GM18861 (cell line): ENCODE measurements at regions not wholly inside any gene's neighbourhood (a gene's known extent, or its start where the extent isn't known, plus 50 kb on each side); places are given as distances from the start of the nearest gene placed in this dataset.
"Not testable (repeated sequence)": the region's sequence is repeated elsewhere in the genome, so short reads cannot be mapped to it uniquely, and the experiment has no call there.

Experiments
- ATAC-seq: cut with Tn5 transposase; IDR thresholded peaks from one replicate; pipeline ENCODE4 v1.9.1; 2021; ENCODE audit not compliant: unreplicated experiment

DNA sequence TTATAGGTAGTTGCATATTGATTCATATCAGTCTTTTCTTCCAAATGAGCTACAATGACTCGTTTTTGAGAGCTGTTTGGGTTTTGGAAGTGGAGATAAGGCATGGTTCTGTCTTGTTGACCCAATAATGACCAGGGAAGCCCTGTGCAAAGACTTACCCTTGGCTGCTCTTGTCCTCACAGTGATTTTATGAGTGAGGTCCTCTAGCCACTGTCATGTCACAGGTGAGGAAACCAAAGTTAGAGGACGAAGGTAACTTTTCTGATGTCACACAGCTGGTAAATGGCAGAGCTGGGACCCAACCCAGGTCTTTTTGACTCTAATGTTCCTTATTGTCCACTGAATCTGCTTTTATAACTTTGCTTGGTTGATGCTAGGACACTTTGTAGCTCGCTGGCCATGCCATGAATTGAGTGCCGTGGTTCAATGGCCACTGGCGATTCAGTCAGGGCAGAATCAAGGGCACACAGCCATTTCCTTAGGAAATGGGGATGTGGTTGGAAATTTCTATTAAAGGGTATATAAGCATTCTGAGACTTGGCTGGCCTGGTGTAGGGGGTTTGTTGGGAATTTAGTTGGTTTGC, 249.1 kb downstream of the GOLGA6L6 start:
- ATAC-seq, result not testable (repeated sequence)

DNA sequence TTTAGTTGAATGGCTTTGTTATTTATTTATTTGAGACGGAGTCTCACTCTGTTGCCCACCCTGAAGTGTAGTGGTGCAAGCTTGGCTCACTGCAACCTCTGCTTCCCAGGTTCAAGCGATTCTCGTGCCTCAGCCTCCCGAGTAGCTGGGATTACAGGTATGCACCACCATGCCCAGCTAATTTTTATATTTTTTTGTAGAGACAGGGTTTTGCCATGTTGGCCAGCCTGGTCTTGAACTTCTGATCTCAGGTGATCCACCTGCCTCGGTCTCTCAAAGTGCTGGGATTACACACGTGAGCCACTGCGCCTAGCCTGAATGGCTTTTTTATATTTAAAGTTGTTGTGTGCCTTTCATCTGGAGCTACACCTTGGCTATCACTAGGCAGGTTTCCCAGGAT, 250.0 kb downstream of the GOLGA6L6 start:
- not testable (repeated sequence) for ATAC-seq

DNA sequence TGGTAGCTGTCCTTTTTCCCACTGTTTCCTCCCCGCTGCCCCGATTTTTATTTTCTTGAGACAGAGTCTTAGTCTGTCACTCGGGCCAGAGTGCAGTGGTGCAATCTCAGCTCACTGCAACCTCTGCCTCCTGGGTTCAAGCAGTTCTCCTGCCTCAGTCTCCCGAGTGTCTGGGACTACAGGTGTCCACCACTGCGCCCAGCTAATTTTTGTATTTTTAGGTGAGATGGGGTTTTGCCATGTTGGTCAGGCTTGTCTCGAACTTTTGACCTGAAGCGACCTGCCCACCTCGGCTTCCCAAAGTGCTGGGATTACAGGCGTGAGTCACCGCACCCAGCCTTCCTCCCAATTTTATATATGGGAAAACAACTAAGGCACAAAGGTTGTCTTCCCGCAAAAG, 251.0 kb downstream of the GOLGA6L6 start:
- not testable (repeated sequence) for ATAC-seq

DNA sequence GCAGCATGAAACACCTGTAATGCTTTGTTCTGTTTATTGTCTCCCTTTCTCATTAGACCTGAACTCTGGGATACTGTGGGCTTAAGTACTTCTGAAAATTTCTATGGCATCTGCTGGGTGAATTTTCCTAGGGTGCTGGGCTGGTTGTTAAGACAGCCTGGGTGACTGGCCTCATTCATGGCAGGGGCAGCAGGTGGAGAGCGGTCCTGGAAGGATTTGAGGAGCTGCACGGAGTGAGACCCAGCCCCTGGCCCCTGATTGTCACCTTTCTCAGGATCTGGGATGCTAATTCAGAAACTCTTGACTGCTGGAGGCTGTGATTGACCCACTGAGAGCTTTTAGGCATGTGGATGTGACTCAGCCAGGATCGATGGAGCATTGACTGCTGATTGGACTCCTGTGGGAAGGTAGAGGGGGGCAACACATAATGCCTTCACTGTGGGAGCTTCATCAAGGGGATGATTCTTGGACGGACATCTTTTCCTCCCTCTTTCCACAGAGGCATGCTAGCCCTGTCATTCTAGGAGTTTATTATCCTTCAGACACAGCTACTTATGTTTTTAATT, 252.0 kb downstream of the GOLGA6L6 start:
- not testable (repeated sequence) for ATAC-seq

DNA sequence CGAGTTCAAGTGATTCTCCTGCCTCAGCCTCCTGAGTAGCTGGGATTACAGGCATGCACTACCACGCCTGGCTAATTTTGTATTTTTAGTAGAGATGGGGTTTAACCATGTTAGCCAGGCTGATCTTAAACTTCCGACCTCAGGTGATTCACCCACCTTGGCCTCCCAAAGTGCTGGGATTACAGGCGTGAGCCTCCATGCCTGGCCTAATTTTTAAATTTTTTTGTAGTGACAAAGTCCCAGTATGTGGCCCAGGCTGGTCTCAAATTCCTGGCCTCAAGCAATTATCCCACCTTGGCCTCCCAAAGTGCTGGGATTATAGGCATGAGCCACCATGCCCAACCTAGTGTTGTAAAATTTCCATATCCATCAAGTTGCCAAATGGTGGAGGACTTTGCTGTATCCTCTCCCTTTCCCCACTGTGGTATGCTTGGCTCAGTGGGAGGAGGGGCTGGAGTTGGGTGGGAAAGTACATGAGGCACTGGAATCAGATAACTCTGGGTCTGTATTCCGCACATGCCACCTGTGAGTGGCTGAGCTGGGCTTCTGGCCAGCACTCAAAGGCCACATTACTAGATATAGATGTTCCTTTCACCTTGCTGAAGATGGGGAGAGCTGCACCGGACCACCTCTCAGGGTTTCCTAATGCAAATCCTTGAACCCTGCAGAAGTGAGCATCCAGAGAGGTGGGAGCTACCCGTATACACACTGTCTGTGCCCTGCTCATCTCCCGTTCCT, 252.6 kb downstream of the GOLGA6L6 start:
- not testable (repeated sequence) for ATAC-seq

DNA sequence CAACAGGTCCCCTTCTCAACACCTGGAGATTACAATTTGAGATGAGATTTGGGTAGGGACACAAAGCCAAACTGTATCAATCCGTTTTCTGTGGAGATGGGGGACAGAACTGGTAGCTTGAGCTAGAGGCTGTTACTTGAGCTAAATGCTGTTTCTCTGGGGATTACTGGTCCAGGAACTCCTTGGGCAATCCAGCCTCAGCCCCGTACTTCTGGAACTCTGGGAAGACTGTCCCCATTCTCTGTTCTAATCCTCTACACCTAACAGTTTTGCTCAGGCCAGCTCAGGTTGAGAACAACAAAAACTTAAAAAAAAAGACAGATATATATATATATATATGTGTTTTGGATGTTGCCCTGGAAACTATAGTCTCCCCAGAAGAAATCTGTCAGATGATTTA, 255.0 kb downstream of the GOLGA6L6 start:
- ATAC-seq, result not testable (repeated sequence)

DNA sequence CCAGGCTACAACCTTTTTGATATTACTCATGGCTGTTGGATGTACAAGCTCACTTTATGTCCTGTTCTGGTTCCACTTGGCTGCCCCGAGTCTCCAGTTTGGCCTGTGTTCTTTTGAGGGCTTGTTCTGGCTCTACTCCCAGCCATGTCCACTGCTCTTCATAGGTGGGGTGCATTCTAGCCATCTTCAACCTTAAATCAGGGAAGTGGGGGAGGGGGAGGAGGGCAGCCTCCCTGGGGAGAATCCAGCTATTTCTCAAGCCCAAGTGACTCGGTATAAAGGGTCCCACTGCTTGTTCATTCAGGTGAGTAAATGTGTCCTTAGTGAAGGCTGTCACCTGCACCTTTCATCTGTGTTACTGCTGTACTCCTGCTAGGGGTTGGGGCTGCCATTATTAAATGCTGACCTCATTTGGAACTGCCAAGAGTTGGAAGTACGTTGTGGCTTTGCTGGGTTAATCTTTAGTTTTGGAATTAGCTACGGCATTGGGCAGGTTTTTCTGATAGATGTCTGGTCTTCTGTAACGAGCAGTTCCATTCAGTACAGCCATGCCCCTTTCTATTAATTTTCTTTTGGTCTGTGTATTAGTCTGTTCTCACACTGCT, 255.8 kb downstream of the GOLGA6L6 start:
- ATAC-seq, result not testable (repeated sequence)

DNA sequence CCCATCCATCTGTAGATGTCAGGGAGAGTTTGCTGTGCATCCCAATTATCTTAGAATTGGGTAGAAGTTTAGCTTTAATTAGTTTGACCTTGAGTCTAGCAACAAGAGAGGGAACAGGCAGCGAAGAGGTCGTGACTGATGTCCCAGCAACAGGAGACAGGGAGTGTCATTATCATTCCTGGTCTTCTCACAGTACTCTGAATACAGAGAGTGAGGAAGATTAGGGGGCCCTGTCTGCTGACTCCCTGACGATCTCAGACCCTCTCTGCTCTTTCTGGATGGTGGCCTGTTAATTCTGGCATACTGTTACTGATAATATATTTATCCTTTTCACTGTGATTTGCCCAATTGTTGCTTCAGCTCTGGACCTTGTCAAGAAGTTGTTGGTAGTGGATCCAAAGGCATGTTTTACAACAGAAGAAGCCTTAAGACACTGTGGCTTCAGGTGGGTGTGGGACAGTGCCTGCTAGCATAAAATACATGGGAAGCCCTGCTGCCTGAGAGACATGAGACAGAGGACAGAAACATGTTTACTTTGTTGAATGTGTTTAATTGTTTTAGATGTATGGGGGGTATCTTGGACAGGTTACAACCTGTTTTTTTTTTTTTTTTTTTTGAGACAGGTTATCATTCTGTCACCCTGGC, 256.6 kb downstream of the GOLGA6L6 start:
- ATAC-seq, result not testable (repeated sequence)

DNA sequence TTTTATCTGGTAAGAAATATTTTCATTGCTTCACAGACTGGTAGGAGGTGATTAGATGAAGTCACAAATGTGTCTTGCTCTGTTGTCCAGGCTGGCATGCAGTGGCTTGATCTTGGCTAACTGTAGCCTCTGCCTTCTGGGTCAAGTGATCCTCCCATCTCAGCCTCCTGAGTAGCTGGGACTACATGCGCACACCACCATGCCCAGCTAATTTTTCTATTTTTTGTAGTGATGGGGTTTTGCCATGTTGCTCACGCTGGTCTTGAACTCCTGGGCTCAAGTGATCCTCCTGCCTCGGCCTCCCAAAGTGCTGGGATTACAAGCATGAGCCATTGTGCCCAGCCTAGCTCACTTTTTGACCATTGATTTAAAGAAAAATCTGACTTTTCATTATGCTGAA, 257.9 kb downstream of the GOLGA6L6 start:
- not testable (repeated sequence) for ATAC-seq

DNA sequence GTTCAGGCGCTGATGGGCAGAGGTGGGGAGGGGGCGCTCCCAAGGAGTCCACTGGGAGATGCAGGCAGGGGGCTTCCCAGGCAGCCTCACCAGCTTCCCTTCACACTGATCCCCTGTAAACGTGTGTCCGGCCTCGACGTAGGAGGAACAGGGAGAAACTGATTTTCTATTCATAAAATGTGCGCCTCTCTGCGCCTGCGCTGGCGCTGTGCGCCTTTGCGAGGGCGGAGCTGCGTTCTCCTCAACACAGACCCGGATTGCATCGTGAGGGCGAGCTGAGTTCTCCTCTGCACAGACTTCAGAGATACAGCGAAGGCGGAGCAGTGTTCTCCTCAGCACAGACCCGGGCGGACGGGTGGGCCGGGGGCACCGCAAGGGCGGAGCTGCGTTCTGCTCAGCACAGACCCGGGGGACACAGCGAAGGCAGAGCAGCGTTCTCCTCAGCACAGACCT, 259.1 kb downstream of the GOLGA6L6 start:
- ATAC-seq, result not testable (repeated sequence)

DNA sequence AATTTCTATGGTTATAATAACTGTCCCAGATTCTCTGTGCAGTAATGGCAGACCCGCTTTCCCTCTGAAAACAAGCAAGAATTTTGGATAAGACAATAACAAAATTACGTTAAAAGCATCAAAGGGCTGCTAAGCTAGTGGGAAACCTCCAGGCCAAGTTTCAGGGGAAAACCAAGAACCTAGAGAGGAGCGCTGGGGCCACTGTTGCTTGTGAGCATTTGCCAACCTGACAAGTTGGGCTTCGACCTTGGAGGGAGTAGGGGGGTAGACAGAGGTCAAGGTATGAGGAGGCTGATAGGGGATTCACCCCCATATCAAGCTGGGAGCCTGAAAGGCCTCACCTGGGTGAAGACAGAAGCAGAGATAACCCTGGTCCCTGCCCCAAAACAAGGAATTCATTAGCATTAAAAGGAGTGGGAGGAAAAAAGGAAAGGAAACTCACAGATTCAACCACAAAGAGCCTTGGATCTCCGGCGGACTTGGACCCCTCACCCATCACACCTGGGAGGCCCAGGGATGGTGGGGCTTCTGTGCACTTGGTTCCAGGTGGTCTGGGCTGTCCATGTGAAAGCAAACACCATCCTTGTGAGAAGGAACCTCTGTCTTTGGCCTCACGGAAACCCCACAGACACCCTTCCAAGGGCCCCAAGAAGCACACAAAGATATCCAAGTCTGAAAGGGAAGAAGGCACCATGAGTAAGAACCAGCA, 259.9 kb downstream of the GOLGA6L6 start:
- ATAC-seq, result not testable (repeated sequence)

DNA sequence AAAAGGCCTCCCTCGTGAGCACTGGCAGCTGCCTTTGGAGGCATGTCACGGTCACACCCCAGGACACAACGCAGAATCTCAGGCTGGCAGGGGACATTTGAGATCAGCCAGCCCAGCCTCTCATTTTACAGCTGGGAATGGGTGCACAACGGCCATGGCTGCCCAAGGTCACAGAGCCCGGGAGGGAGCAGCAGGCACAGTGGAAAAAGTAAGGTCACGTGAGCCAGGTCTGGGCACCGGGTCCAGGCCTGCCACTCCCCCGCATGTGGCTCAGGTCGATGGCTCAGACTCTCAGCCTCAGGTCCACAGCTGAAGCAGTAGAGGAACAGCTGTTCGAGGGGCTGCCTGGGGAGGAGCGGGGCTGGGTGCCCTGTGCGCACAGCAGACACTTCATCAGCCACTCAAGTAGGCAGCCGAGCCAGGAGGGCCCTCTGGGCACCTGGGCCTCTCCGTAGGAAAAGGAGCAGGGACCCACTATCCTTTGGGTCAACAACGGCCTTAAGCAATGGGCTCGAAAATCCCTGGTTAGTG, 260.6 kb downstream of the GOLGA6L6 start:
- no peak for ATAC-seq

DNA sequence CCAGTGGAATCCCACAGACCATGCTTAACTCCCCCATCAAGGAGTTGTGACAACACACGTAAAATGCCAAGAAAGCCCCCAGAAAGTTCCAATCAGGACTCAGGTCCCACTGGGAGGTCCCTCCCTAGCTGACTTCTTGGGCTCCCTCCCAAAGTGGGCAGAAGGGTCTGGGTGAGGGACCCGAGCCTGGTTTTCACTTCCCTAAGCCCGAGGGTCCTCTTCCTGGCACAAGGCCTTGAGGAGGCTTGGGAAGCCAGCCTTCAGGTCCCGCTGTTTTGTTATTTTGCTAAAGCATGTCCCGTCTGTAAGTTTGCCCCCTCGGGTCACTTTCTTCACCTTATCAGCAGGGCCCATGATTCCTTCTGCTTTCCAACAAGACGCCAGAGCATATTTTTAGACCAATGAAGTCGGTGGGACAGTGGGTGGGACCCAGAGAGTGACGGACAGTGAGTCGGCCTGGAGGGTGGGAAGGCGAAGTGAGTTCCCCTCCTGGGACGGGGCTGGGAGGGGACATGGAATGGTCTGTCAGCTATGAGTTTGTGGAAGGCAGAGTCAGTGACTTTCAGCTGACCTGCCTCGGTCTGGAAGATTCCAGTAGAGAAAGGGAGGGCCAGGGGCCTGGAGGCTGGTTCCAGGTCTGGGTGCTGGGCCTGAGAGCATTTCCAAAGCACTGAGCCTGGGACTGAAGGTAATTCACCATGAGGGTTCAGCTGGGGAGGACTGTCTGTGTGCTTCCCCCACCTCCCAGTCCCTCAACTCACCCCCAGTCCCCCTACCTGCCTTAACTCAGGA, 261.3 kb downstream of the GOLGA6L6 start:
- ATAC-seq, result not testable (repeated sequence)

DNA sequence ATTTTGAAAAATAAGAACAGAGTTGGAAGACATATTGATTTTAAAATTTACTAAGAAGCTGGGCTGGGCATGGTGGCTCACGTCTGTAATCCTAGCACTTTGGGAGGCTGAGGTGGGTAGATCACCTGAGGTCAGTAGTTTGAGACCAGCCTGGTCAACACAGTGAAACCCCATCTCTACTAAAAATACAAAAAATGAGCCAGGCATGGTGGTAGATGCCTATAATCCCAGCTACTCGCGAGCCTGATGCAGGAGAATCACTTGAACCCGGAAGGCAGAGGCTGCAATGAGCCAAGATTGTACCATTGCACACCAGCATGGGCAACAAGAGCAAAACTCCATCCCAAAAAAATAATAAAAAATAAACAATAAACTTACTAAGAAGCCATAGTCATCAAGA, 262.5 kb downstream of the GOLGA6L6 start:
- not testable (repeated sequence) for ATAC-seq

DNA sequence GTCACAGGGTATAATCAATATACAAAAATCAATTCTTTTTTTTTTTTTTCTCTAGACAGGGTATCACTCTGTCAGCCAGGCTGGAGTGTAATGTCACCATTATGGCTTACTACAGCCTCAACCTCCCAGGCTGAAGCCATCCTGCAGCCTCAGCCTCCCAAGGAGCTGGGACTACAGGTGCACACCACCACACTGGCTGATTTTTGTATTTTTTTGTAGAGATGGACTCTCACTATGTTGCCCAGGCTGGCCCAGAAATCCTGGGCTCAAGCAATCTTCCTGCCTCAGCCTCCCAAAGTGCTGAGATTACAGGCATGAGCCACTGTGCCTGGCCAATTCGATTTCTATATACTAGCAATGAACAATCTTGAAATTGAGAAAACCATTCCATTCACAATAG, 263.2 kb downstream of the GOLGA6L6 start:
- not testable (repeated sequence) for ATAC-seq

DNA sequence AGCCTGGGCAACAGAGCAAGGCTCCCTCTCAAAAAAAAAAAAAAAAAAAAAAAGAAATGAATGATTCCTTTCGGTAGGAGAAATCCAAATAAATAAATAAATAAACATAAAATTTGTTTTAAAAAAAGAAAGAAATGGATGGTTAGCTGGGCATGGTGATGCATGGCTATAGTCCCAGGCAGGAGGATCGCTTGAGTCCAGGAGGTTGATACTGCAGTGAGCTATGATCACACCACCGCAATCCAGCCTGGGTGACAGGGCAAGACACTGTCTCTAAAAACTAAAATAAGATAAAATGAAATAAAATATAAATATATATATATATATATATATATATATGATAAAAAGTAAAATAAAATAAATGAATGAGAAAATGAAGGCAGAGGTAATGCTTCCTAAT, 264.1 kb downstream of the GOLGA6L6 start:
- ATAC-seq, result not testable (repeated sequence)

DNA sequence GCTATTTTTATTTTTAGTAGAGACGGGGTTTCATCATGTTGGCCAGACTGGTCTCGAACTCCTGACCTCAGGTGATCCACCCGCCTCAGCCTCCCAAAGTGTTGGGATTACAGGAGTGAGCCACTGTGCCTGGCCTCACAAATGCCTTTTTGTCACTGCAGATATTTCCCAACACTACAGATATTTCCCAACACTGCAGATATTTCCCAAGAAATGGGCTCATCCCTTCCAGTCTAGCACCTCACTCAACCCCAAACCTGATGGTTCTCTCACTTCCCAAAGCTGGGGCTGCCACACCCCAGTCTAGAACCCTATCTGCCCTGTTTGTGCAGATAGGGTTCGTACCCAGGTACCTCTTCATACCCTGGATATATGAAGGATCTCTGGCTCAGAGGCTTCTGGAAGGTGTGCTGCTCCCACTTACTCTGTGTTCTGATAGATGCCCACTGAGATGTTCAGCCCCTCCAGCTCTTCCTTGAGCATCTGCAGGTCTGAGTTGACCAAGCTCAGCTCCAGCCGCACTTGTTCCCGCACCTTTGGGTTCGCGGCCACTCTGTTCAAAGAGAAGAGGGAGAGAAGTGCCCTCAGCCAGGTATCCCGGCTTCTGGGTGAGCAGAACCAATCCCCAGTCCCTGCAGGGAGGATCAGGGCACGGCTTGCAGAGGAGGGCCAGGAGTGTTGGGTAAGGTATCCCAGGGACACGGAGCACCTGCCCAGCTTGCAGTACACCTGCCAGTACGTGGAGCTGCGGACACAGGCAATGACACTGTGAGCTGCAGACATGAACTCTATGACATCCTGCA, 265.1 kb downstream of the GOLGA6L6 start:
- ATAC-seq, result not testable (repeated sequence)

DNA sequence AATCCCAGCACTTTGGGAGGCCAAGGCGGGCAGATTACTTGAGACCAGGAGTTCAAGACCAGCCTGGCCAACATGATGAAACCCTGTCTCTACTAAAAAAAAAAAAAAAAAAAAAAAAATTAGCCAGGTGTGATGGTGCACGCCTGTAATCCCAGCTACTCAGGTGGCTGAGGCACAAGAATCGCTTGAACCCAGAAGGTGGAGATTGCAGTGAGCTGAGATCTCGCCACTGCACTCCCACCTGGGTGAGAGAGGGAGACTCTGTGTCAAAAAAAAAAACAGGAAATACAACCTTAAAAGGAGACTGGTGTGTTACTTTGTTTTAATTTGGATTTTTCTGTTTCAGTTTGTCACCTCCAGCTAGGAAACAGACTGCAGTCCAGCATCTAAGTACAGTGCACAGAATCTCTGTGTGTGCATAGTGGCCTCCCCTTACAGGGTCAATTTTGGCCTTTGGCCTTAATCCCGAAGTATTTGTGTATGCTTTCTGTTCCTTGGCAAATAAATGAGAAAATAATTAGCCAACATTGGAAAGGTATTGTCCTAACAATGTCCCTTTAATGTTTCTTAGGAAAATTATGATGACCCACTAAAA, 266.1 kb downstream of the GOLGA6L6 start:
- not testable (repeated sequence) for ATAC-seq
